OCI-LY3 (cell line): ENCODE measurements at regions not wholly inside any gene's neighbourhood (a gene's known extent, or its start where the extent isn't known, plus 50 kb on each side); places are given as distances from the start of the nearest gene placed in this dataset.

Experiments used
- CTCF ChIP-seq: fragments of 200-600, 300-600 bp; sonication (generic); IDR thresholded peaks from 2 replicates; pipeline ENCODE4 v1.5.1; 2014; ENCODE audit warnings: antibody characterized with exemption, low read length, low read depth
- EZH2phosphoT487 ChIP-seq: fragments of 200-600 bp; shearing (Covaris generic); IDR thresholded peaks from 2 replicates; pipeline ENCODE4 v1.6.1; 2018; ENCODE audit warnings: antibody characterized with exemption, mixed run types, low read depth

GRCh38 chr16:82260212-82260795 lies 90.3 kb upstream of the MPHOSPH6 start:
- no peak for TF ChIP-seq CTCF
- no peak for TF ChIP-seq EZH2phosphoT487
